ENCODE measurements at regions not wholly inside any gene's neighbourhood (a gene's known extent, or its start where the extent isn't known, plus 50 kb on each side); places are given as distances from the start of the nearest gene placed in this dataset.
"Not testable (repeated sequence)": the region's sequence is repeated elsewhere in the genome, so short reads cannot be mapped to it uniquely, and the experiment has no call there.

GRCh38 chrX:65331371-65331770, 203.2 kb downstream of the LAS1L start:
- TF ChIP-seq EZH2 (IDR thresholded peaks at IDR 0.05; ENCODE audit: borderline replicate concordance, low read depth, low read length, severe bottlenecking) = no peak
- TF ChIP-seq CTCF (IDR thresholded peaks at IDR 0.05; ENCODE audit: borderline replicate concordance, extremely low read depth, low read length, poor library complexity, severe bottlenecking) = no peak
- Histone ChIP-seq H3K27me3 (ENCODE audit: insufficient read depth, low read length, poor library complexity) (no peaks in the 10 kb centered on the region), H3K9me3 (ENCODE audit: insufficient read depth, low read length, severe bottlenecking) (no peaks in the 10 kb centered on the region), H3K79me2 (ENCODE audit: insufficient read depth, low read length) (no peaks in the 10 kb centered on the region), H3K4me3 (ENCODE audit: low read depth in 1 of 2, low read length in 2 of 2) (no peak overlapping the region), H4K20me1 (ENCODE audit: insufficient read depth, low read length) (no peaks in the 10 kb centered on the region), H3K27ac (ENCODE audit: low read length) (no peak overlapping the region), H3K4me1 (ENCODE audit: insufficient read depth, low read length) (no peaks in the 10 kb centered on the region), H2AFZ (ENCODE audit: low read depth, low read length) (no peak overlapping the region), H3K36me3 (ENCODE audit: insufficient read depth, low read length) (no peaks in the 10 kb centered on the region), H3K4me2 (ENCODE audit: insufficient read depth, low read length) (no peak overlapping the region), H3K9ac (ENCODE audit: low read depth, low read length) (no peak overlapping the region)
- ATAC-seq (ENCODE audit: insufficient read depth, low read depth) (no peak), DNase-seq (no peak)

GRCh38 chrX:65300104-65300809, 234.3 kb downstream of the LAS1L start:
- Histone ChIP-seq H3K79me2 (ENCODE audit: insufficient read depth, low read length) (no peaks in the 10 kb centered on the region), H3K27ac (ENCODE audit: low read length) (no peak overlapping the region), H3K9ac (ENCODE audit: low read depth, low read length) (no peak overlapping the region), H2AFZ (ENCODE audit: low read depth, low read length) (no peak overlapping the region), H3K36me3 (ENCODE audit: insufficient read depth, low read length) (no peaks in the 10 kb centered on the region), H3K4me2 (ENCODE audit: insufficient read depth, low read length) (no peak overlapping the region), H3K27me3 (ENCODE audit: insufficient read depth, low read length, poor library complexity) (no peaks in the 10 kb centered on the region), H3K4me3 (ENCODE audit: low read depth in 1 of 2, low read length in 2 of 2) (no peak overlapping the region), H3K4me1 (ENCODE audit: insufficient read depth, low read length) (peaks cover 9% of the 10 kb centered on the region; the same call in 1 of the 2 replicates), H3K9me3 (ENCODE audit: insufficient read depth, low read length, severe bottlenecking) (no peaks in the 10 kb centered on the region), H4K20me1 (ENCODE audit: insufficient read depth, low read length) (no peaks in the 10 kb centered on the region)
- peak; percentile 11 for DNase-seq
- ATAC-seq (ENCODE audit: insufficient read depth, low read depth) = 0 out of 3 replicates have a peak, but pooled peaks have one; percentile 37
- peak; percentile 10 for TF ChIP-seq CTCF (IDR thresholded peaks at IDR 0.05; ENCODE audit: borderline replicate concordance, extremely low read depth, low read length, poor library complexity, severe bottlenecking)
- TF ChIP-seq EZH2 (IDR thresholded peaks at IDR 0.05; ENCODE audit: borderline replicate concordance, low read depth, low read length, severe bottlenecking) = no peak

GRCh38 chrX:65282905-65283304, 251.7 kb downstream of the LAS1L start:
- H3K36me3 ChIP-seq (ENCODE audit: insufficient read depth, low read length); ATAC-seq (ENCODE audit: insufficient read depth, low read depth); H3K27ac ChIP-seq (ENCODE audit: low read length); H3K4me3 ChIP-seq (ENCODE audit: low read depth in 1 of 2, low read length in 2 of 2); H3K4me2 ChIP-seq (ENCODE audit: insufficient read depth, low read length); H4K20me1 ChIP-seq (ENCODE audit: insufficient read depth, low read length); H3K9ac ChIP-seq (ENCODE audit: low read depth, low read length); H2AFZ ChIP-seq (ENCODE audit: low read depth, low read length); H3K79me2 ChIP-seq (ENCODE audit: insufficient read depth, low read length); H3K4me1 ChIP-seq (ENCODE audit: insufficient read depth, low read length); DNase-seq; H3K27me3 ChIP-seq (ENCODE audit: insufficient read depth, low read length, poor library complexity); H3K9me3 ChIP-seq (ENCODE audit: insufficient read depth, low read length, severe bottlenecking): not testable (repeated sequence)

GRCh38 chrX:65273152-65273551, 261.4 kb downstream of the LAS1L start:
- DNase-seq (no peak), ATAC-seq (ENCODE audit: insufficient read depth, low read depth) (no peak)
- Histone ChIP-seq H3K9ac (ENCODE audit: low read depth, low read length) (no peak overlapping the region), H3K27me3 (ENCODE audit: insufficient read depth, low read length, poor library complexity) (no peaks in the 10 kb centered on the region), H3K4me3 (ENCODE audit: low read depth in 1 of 2, low read length in 2 of 2) (no peak overlapping the region), H3K4me1 (ENCODE audit: insufficient read depth, low read length) (no peaks in the 10 kb centered on the region), H3K79me2 (ENCODE audit: insufficient read depth, low read length) (no peaks in the 10 kb centered on the region), H2AFZ (ENCODE audit: low read depth, low read length) (no peak overlapping the region), H3K4me2 (ENCODE audit: insufficient read depth, low read length) (no peak overlapping the region), H3K27ac (ENCODE audit: low read length) (no peak overlapping the region), H4K20me1 (ENCODE audit: insufficient read depth, low read length) (no peaks in the 10 kb centered on the region), H3K36me3 (ENCODE audit: insufficient read depth, low read length) (no peaks in the 10 kb centered on the region), H3K9me3 (ENCODE audit: insufficient read depth, low read length, severe bottlenecking) (no peaks in the 10 kb centered on the region)
- TF ChIP-seq EZH2 (IDR thresholded peaks at IDR 0.05; ENCODE audit: borderline replicate concordance, low read depth, low read length, severe bottlenecking) (no peak), CTCF (IDR thresholded peaks at IDR 0.05; ENCODE audit: borderline replicate concordance, extremely low read depth, low read length, poor library complexity, severe bottlenecking) (no peak)

All from DND-41 (cell line).